Heart right ventricle (tissue), 16 donors: ENCODE measurements at regions not wholly inside any gene's neighbourhood (a gene's known extent, or its start where the extent isn't known, plus 50 kb on each side); places are given as distances from the start of the nearest gene placed in this dataset.

Source experiments
- ATAC-seq, 8 donors: fragments of 200-7000 bp; cut with Tn5 transposase; one replicate each; pipeline ENCODE4 v1.9.1; 2020; ENCODE audit warnings: mild to moderate bottlenecking in 8 of 8, moderate library complexity in 8 of 8, moderate number of reproducible peaks in 1 of 8
- DNase-seq, 2 donors: peaks; one replicate each; pipeline ENCODE4 v3.0.0-alpha.2; 2020
- H3K27ac ChIP-seq, 10 donors: fragments of 200-600 bp; sonication (generic) in 2 of 10; one replicate each; pipeline versions ENCODE4 v1.5.0 to v1.8.0; 2020 to 2022; ENCODE audit warnings: mild to moderate bottlenecking in 3 of 10
- H3K27me3 ChIP-seq, 7 donors: fragments of 200-600 bp; one replicate each; pipeline ENCODE4 v1.8.0; 2021 to 2022; ENCODE audit warnings: mild to moderate bottlenecking in 2 of 7
- H3K36me3 ChIP-seq, 9 donors: fragments of 200-600 bp; sonication (generic) in 1 of 9; one replicate each; pipeline versions ENCODE4 v1.5.0 to v1.8.0; 2020 to 2022; ENCODE audit warnings: mild to moderate bottlenecking in 2 of 9
- H3K4me1 ChIP-seq, 9 donors: fragments of 200-600 bp; sonication (generic) in 1 of 9; one replicate each; pipeline versions ENCODE4 v1.5.0 to v1.8.0; 2020 to 2022; ENCODE audit warnings: mild to moderate bottlenecking in 4 of 9
- H3K4me3 ChIP-seq, 10 donors: fragments of 200-600 bp; sonication (generic) in 2 of 10; one replicate each; pipeline versions ENCODE4 v1.5.0 to v1.8.0; 2020 to 2022; ENCODE audit warnings: mild to moderate bottlenecking in 7 of 10, moderate library complexity in 2 of 10
- H3K9me3 ChIP-seq, 11 donors: fragments of 200-600 bp in 10 of 11; sonication (generic) in 2 of 11; one replicate each; pipeline versions ENCODE4 v1.5.0 to v1.8.0; 2013 to 2022; ENCODE audit warnings: mild to moderate bottlenecking in 2 of 11, control low read depth in 1 of 11, moderate library complexity in 1 of 11
- CTCF ChIP-seq, 9 donors: fragments of 200-600 bp; sonication (generic) in 2 of 9; IDR thresholded peaks; one replicate each; pipeline versions ENCODE4 v1.5.0 to v1.8.0; 2021 to 2022; ENCODE audit warnings: antibody characterized with exemption in 9 of 9, mild to moderate bottlenecking in 5 of 9, moderate library complexity in 1 of 9
- WGBS, 2 donors: extraction: QIAGEN DNeasy Blood & Tissue Kit; methylation state at CpG; one replicate each; pipeline ENCODE4 v1.1.7; 2013; ENCODE audit warnings: inconsistent platforms in 1 of 2; 5-methylcytosine and 5-hydroxymethylcytosine counted together
- intact Hi-C, 10 donors: fragments of 100-400 bp; cut with DNase I; formaldehyde crosslinking; loops; one replicate each; pipeline versions ENCODE4 v1.11.1 to v1.14.2; 2022
- donor health status: Arrhythmogenic right ventricular cardiomyopathy.
- donor health status: ischemic (EF 13 %, LVEDD 7.1; RV severe dilation, severe dysfunction).
- donor health status: healthy with polysubstance abuse.
- donor health status: DM: no; HTN: yes; CAD: no.
- donor health status: DM: no; HTN: no; CAD: no.
- donor health status: ischemic (EF 25% LVEDD 6.9; RV normal size, moderate dysfunction).
- donor health status: ischemic (EF 25% LVEDD 5.7; RV mildly dilated, moderate dysfunction).
- donor health status: healthy.
- donor health status: DM: yes; HTN: yes; CAD: no.
- donor health status: Ischemic cardiomyopathy.
- donor health status: ischemic (EF 35%, LVEDD 5.7; RV mildly dilated, moderate dysfunction).
- donor health status: nonischemic (EF 11% LVEDD 7.7; RV severe dilation, severe dysfunction).
- donor health status: DM: yes; HTN: yes; CAD: no.
- donor health status: PGD.
- donor health status: ischemic (EF 29% LVEDD 5.4; RV normal size, mild dysfunction).
- donor health status: nonischemic (EF 23%, LVEDD 6.1; RV moderate dilation, normal function).

- intact Hi-C loops: no loop called here
- no peak for DNase-seq
These were observed 253.3 kb downstream of the LIG4 start for GRCh38 chr13:107961849-107962608.

DNA sequence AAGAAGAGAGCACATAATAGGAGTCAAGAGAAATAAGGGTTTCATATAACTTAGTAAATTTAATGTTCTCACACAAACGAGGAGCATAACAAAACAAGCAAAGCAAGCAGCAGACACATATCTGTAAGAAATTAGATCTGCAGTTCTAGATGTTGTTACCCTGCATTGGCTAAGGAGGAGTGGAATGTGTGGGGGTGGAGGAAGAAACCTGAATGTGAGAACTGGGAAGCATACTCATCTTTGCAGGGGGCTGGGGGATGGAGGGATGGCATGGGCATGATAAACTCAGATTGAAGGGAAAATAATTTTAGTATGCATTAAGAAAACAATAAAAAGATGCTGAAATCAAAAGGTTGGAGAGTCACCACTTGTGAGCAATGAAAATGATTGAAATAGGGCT is 255.0 kb downstream of the LIG4 start:
- intact Hi-C loops: no loop called here
- no peaks in the 10 kb centered on the region for H3K36me3 ChIP-seq
- no peak for TF ChIP-seq CTCF (IDR thresholded peaks at IDR 0.05)
- WGBS, 2 donors: 37 to 54% methylated on average over 1 of the region's 1 CpG
- no peak overlapping the region for H3K27ac ChIP-seq
- no peak overlapping the region for H3K4me3 ChIP-seq
- DNase-seq (no peak), ATAC-seq (no peak)
- H3K9me3 ChIP-seq: peaks cover 0 to 10% (median 0%) of the 10 kb centered on the region in 11 donors
- no peaks in the 10 kb centered on the region for H3K27me3 ChIP-seq
- no peaks in the 10 kb centered on the region for H3K4me1 ChIP-seq

More at GRCh38 chr13:107961849-107962608, 253.3 kb downstream of the LIG4 start:
- no peaks in the 10 kb centered on the region for H3K27me3 ChIP-seq
- ATAC-seq: no peak
- WGBS, 2 donors: 31 to 32% methylated on average over 1 of the region's 1 CpG
- no peaks in the 10 kb centered on the region for H3K36me3 ChIP-seq
- H3K4me1 ChIP-seq: no peaks in the 10 kb centered on the region
- H3K9me3 ChIP-seq: peaks cover 0 to 10% (median 0%) of the 10 kb centered on the region in 11 donors
- no peak overlapping the region for H3K4me3 ChIP-seq
- no peak overlapping the region for H3K27ac ChIP-seq
- no peak for TF ChIP-seq CTCF (IDR thresholded peaks at IDR 0.05)

DNA sequence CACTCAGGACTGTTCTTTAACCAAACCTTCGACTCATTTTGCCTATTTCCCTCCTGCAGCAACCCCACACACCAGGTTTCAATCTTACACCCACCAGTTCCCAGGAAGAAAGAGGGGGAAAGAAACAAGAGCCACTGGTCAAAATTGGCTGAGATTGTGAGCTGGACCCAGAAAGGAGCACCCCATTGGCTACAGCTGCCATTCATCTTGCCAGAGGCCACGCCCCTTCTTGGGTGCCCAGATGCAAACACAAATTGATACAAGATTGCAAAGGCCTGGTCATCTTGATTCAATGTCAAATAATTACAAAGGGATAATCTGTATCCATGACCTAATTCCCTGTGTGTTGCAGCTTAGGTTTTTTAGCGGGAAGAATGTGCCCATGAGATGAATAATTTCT is 258.4 kb downstream of the LIG4 start:
- no peaks in the 10 kb centered on the region for H3K27me3 ChIP-seq
- H3K36me3 ChIP-seq: no peaks in the 10 kb centered on the region
- WGBS, 2 donors: 79 to 87% methylated on average over 3 of the region's 3 CpGs
- no peak overlapping the region for H3K27ac ChIP-seq
- no peaks in the 10 kb centered on the region for H3K4me1 ChIP-seq
- DNase-seq (no peak), ATAC-seq (no peak)
- no peak for TF ChIP-seq CTCF (IDR thresholded peaks at IDR 0.05)
- intact Hi-C loops: no loop called here
- no peak overlapping the region for H3K4me3 ChIP-seq
- H3K9me3 ChIP-seq: peaks cover 0 to 5% (median 0%) of the 10 kb centered on the region in 11 donors

DNA sequence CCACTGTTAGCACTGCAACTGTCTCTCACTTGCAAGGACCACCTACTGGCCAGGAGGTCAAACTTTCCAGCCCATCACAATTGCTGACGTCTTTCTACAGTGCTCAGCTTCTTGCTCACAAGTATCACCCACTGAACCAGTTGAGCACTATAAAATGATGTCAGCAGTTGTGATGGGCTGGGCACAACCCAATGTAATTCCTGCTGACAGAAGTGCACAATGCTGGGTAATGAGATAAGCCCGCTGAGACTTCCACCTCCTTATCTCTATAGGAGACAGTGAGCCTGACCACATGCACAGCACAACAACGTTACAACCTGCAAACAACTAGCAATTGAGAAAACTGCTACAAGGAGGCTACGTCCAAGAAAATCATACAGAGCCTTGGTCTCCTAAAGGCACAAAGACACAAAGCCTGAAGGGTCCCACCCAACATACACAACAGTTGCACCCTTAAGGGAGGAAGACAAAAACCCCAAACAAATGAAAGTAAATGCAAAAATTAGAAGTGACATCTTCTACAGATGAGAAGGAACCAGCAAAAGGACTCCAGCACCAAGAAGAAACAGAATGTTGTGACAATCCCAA is 273.2 kb downstream of the LIG4 start:
- Histone ChIP-seq H3K9me3 (peaks cover 0 to 22% (median 3%) of the 10 kb centered on the region in 11 donors), H3K36me3 (no peaks in the 10 kb centered on the region), H3K27me3 (peaks cover 0 to 3% (median 0%) of the 10 kb centered on the region in 7 donors), H3K4me3 (no peak overlapping the region), H3K4me1 (no peaks in the 10 kb centered on the region), H3K27ac (no peak overlapping the region)
- no peak for DNase-seq
- intact Hi-C loops: no loop called here
- WGBS, 2 donors: 18 to 22% methylated on average over 4 of the region's 4 CpGs
- no peak for TF ChIP-seq CTCF (IDR thresholded peaks at IDR 0.05)
- ATAC-seq: no peak
